HepG2 (cell line): ENCODE measurements at regions not wholly inside any gene's neighbourhood (a gene's known extent, or its start where the extent isn't known, plus 50 kb on each side); places are given as distances from the start of the nearest gene placed in this dataset.

Experiments used
- ATAC-seq: fragments of 200-7000 bp; cut with Tn5 transposase; 3 replicates; pipeline ENCODE4 v1.9.1; 2020; ENCODE audit warnings: mild to moderate bottlenecking, moderate library complexity
- BruUV-seq: library from RNA; stranded (reverse); fragments of 400-500 nt; replicated peaks from 2 replicates; lab custom pipeline; 2021; lab: Mats Ljungman, UMichigan
- CTCF ChIA-PET: fragments of 300-600 bp; formaldehyde crosslinking; extraction: SDS; loops from one replicate; lab custom pipeline; 2021; ENCODE audit warnings: low total read pairs, inconsistent platforms, low intra/inter-chr PET ratio; lab: Yijun Ruan, JAX
- POLR2A ChIA-PET: fragments of 350-600 bp; sonication (Branson Sonifier 250); formaldehyde crosslinking; loops from one replicate; lab custom pipeline; 2020; ENCODE audit warnings: antibody characterized with exemption, inconsistent platforms; lab: Yijun Ruan, JAX
- DNase-seq: peaks from one replicate; pipeline ENCODE4 v3.0.0-alpha.2; 2015; ENCODE audit warnings: low spot score
- FAIRE-seq: peaks from 3 replicates; lab custom pipeline; 2011; peaks lifted over from hg19 to GRCh38; lab: Jason Lieb, UNC
- H2AFZ ChIP-seq: one replicate; pipeline ENCODE4 v1.6.1; 2011; ENCODE audit warnings: low read length, inconsistent platforms
- H3K27ac ChIP-seq: fragments of 300-600 bp; 3 replicates; pipeline ENCODE4 v1.8.0; 2011; ENCODE audit warnings: mixed run types, mild to moderate bottlenecking, mixed read lengths, low read length, inconsistent platforms; ENCODE audit not compliant: insufficient read depth; ENCODE audit errors: extremely low read length
- H3K27me3 ChIP-seq, 2 experiments: fragments of 200-600 bp in 1 of 2; 2 replicates in 1 of 2; 3 replicates in 1 of 2; pipeline versions ENCODE4 v1.6.0 to v1.8.0; 2011; ENCODE audit warnings: low read length in 2 of 2, mild to moderate bottlenecking in 2 of 2, moderate library complexity in 2 of 2, inconsistent platforms in 1 of 2; ENCODE audit not compliant: insufficient read depth in 2 of 2, control insufficient read depth in 1 of 2
- H3K36me3 ChIP-seq, 2 experiments: fragments of 200-600 bp in 1 of 2; replicated peaks in 1 of 2; 2 replicates in 1 of 2; 3 replicates in 1 of 2; pipeline versions ENCODE4 v1.5.1 to v1.8.0; 2011; ENCODE audit warnings: low read length in 2 of 2, inconsistent platforms in 1 of 2; ENCODE audit not compliant: insufficient read depth in 2 of 2, control insufficient read depth in 1 of 2
- H3K4me1 ChIP-seq: 2 replicates; pipeline ENCODE4 v1.5.1; 2012; ENCODE audit warnings: low read length, inconsistent platforms; ENCODE audit not compliant: insufficient read depth
- H3K4me2 ChIP-seq: 2 replicates; pipeline ENCODE4 v1.6.0; 2011; ENCODE audit warnings: low read depth, low read length, inconsistent platforms
- H3K4me3 ChIP-seq, 3 experiments: fragments of 200-600 bp in 1 of 3; sonication (generic), shearing (Covaris generic) in 1 of 3; replicated peaks in 1 of 3; 2 replicates each; pipeline ENCODE4 v1.5.1; 2011 to 2016; ENCODE audit warnings: low read length in 3 of 3, inconsistent platforms in 2 of 3, low read depth in 2 of 3, mild to moderate bottlenecking in 2 of 3, control low read depth in 1 of 3, mixed read lengths in 1 of 3; ENCODE audit not compliant: insufficient read depth in 1 of 3
- H3K79me2 ChIP-seq: one replicate; pipeline ENCODE4 v1.6.1; 2011; ENCODE audit warnings: low read length, inconsistent platforms; ENCODE audit not compliant: insufficient read depth
- H3K9ac ChIP-seq: 2 replicates; pipeline ENCODE4 v1.6.0; 2011; ENCODE audit warnings: mild to moderate bottlenecking, low read depth, low read length, inconsistent platforms; ENCODE audit not compliant: insufficient read depth
- H3K9me3 ChIP-seq: 2 replicates; pipeline ENCODE4 v1.5.1; 2012; ENCODE audit warnings: mild to moderate bottlenecking, low read length
- H4K20me1 ChIP-seq: 2 replicates; pipeline ENCODE4 v1.6.0; 2011; ENCODE audit warnings: inconsistent platforms, mild to moderate bottlenecking, low read length, moderate library complexity; ENCODE audit not compliant: insufficient read depth
- CHD2 ChIP-seq: IDR thresholded peaks from 2 replicates; pipeline ENCODE4 v1.6.1; 2011; ENCODE audit warnings: low read depth, low read length, improper control_type of control experiment
- ETS1 ChIP-seq: sonication (generic); formaldehyde crosslinking; IDR thresholded peaks from 2 replicates; pipeline ENCODE4 v1.4.0; 2020; ENCODE audit warnings: missing genetic modification reagents
- FOXO4 ChIP-seq: sonication (generic); formaldehyde crosslinking; conservative IDR thresholded peaks from 2 replicates; pipeline ENCODE4 v1.8.1; 2023; ENCODE audit warnings: missing genetic modification reagents
- HDAC6 ChIP-seq: fragments of 200-600 bp; sonication (generic); IDR thresholded peaks from 2 replicates; pipeline ENCODE4 v1.7.0; 2017; ENCODE audit warnings: mild to moderate bottlenecking, antibody characterized with exemption, low read length, low read depth
- HNF4G ChIP-seq, 2 experiments: sonication (generic) in 1 of 2; formaldehyde crosslinking in 1 of 2; IDR thresholded peaks; 2 replicates each; pipeline versions ENCODE4 v1.4.0 to v1.6.1; 2011 to 2020; ENCODE audit warnings: borderline replicate concordance in 2 of 2, low read depth in 2 of 2, mild to moderate bottlenecking in 2 of 2, low read length in 1 of 2, missing genetic modification reagents in 1 of 2, moderate library complexity in 1 of 2
- PHF8 ChIP-seq: sonication (generic); formaldehyde crosslinking; IDR thresholded peaks from 2 replicates; pipeline ENCODE4 v1.5.0; 2020; ENCODE audit warnings: missing genetic modification reagents
- SMAD3 ChIP-seq: sonication (generic); formaldehyde crosslinking; IDR thresholded peaks from 2 replicates; pipeline ENCODE4 v1.4.0; 2020; ENCODE audit warnings: missing genetic modification reagents
- SRY ChIP-seq: sonication (generic); formaldehyde crosslinking; IDR thresholded peaks from 2 replicates; pipeline ENCODE4 v1.8.0; 2022; ENCODE audit warnings: mild to moderate bottlenecking, missing genetic modification reagents
- ZBTB44 ChIP-seq: sonication (generic); formaldehyde crosslinking; IDR thresholded peaks from 2 replicates; pipeline ENCODE4 v1.4.0; 2020; ENCODE audit warnings: missing genetic modification reagents
- ZNF205 ChIP-seq: IDR thresholded peaks from 2 replicates; pipeline ENCODE4 v1.6.1; 2018; ENCODE audit warnings: missing biosample characterization, missing genetic modification reagents
- ZNF30 ChIP-seq: sonication (generic); formaldehyde crosslinking; IDR thresholded peaks from 2 replicates; pipeline ENCODE4 v1.5.0; 2020; ENCODE audit warnings: mild to moderate bottlenecking, missing genetic modification reagents
- ZNF431 ChIP-seq: sonication (generic); formaldehyde crosslinking; IDR thresholded peaks from 2 replicates; pipeline ENCODE4 v1.9.0; 2022; ENCODE audit warnings: missing genetic modification reagents, low read depth, mild to moderate bottlenecking, borderline replicate concordance
- ZNF460 ChIP-seq: sonication (generic); formaldehyde crosslinking; IDR thresholded peaks from 2 replicates; pipeline ENCODE4 v1.5.1; 2020; ENCODE audit warnings: missing genetic modification reagents, mild to moderate bottlenecking, borderline replicate concordance
- ZNF781 ChIP-seq: sonication (generic); formaldehyde crosslinking; IDR thresholded peaks from 2 replicates; pipeline ENCODE4 v1.5.1; 2020; ENCODE audit warnings: borderline replicate concordance, mild to moderate bottlenecking, missing genetic modification reagents; ENCODE audit errors: not compliant biosample characterization
- WGBS: methylation state at CpG from one replicate; pipeline ENCODE4 v1.1.6; 2017; ENCODE audit warnings: low lambda C conversion rate; 5-methylcytosine and 5-hydroxymethylcytosine counted together
- in situ Hi-C: cut with HindIII; loops from 2 replicates; pipeline ENCODE4 v1.10.0; 2017; ENCODE audit warnings: low pct_unique_long_range_greater_than_20kb; ENCODE audit not compliant: extremely low pct_ligation_motif_present
- intact Hi-C: fragments of 100-400 bp; cut with micrococcal nuclease; formaldehyde crosslinking; loops from one replicate; pipeline ENCODE4 v1.10.0; 2022; ENCODE audit not compliant: unreplicated experiment

GRCh38 chr2:37779611-37780386 lies 108.4 kb upstream of the CDC42EP3 start:
- Histone ChIP-seq H2AFZ (no peak overlapping the region), H3K27me3 (peaks cover 0 to 26% of the 10 kb centered on the region in 2 experiments; a peak in 2 of 5 replicates), H3K4me3 (no peak overlapping the region), H3K9ac (no peak overlapping the region), H3K27ac (no peak overlapping the region), H3K9me3 (no peaks in the 10 kb centered on the region), H4K20me1 (no peaks in the 10 kb centered on the region), H3K4me1 (no peaks in the 10 kb centered on the region), H3K4me2 (no peak overlapping the region), H3K36me3 (no peaks in the 10 kb centered on the region), H3K79me2 (no peaks in the 10 kb centered on the region)
- ATAC-seq = no peak
- no TSS peak for BruUV-seq
- ChIA-PET CTCF (no interaction called here), POLR2A (no interaction called here)
- no peak for FAIRE-seq
- in situ Hi-C loops (no loop called here), intact Hi-C loops (no loop called here)
- TF ChIP-seq FOXO4 (CRISPR knock-in tag) (no peak), PHF8 (CRISPR knock-in tag) (no peak), ETS1 (CRISPR knock-in tag) (no peak), HDAC6 (no peak), SMAD3 (CRISPR knock-in tag) (no peak), CHD2 (no peak), ZNF30 (CRISPR knock-in tag) (no peak), HNF4G (IDR thresholded peaks at IDR 0.05; ENCODE audit: borderline replicate concordance, low read depth, low read length) (no peak), HNF4G (CRISPR knock-in tag; IDR thresholded peaks at IDR 0.05; ENCODE audit: borderline replicate concordance, low read depth) (no peak), ZNF205 (CRISPR knock-in tag) (no peak), ZNF460 (no peak), ZNF781 (CRISPR knock-in tag) (no peak), ZBTB44 (no peak), SRY (CRISPR knock-in tag) (no peak), ZNF431 (CRISPR knock-in tag) (no peak)
- DNase-seq = no peak
- WGBS = 39% methylated on average over 2 of the region's 2 CpGs
